AG04449 (cell line): ENCODE measurements at regions not wholly inside any gene's neighbourhood (a gene's known extent, or its start where the extent isn't known, plus 50 kb on each side); places are given as distances from the start of the nearest gene placed in this dataset.

ENCODE experiments used
- CTCF ChIA-PET: fragments of 350-600 bp; formaldehyde crosslinking; extraction: SDS; loops from one replicate; lab custom pipeline; 2021; ENCODE audit warnings: antibody characterized with exemption; lab: Yijun Ruan, JAX
- POLR2A ChIA-PET: fragments of 400-600, 350-600 bp; formaldehyde crosslinking; extraction: SDS; loops from one replicate; lab custom pipeline; 2020; ENCODE audit warnings: antibody characterized with exemption, inconsistent platforms; lab: Yijun Ruan, JAX
- DNase-seq: peaks from one replicate; pipeline ENCODE4 v3.0.0-alpha.2; 2010; ENCODE audit warnings: low read depth, low spot score
- H3K4me3 ChIP-seq: 2 replicates; pipeline ENCODE4 v1.5.1; 2011; ENCODE audit warnings: low read depth, mild to moderate bottlenecking, control low read depth, low read length
- CTCF ChIP-seq: IDR thresholded peaks from one replicate; pipeline ENCODE4 v1.5.1; 2011; ENCODE audit warnings: mild to moderate bottlenecking, moderate library complexity, low read length, control low read depth, inconsistent platforms; ENCODE audit not compliant: insufficient read depth; ENCODE audit errors: missing control alignments

- no peak for TF ChIP-seq CTCF
- ChIA-PET CTCF (interaction anchor here (1.8 kb wide), 1 partner anchor 11 kb away, joined by 4 read pairs; no protein-coding TSS in a partner anchor), POLR2A (interaction anchor here (1.1 kb wide), 1 partner anchor 37 kb away, joined by 4 read pairs; no protein-coding TSS in a partner anchor)
- no peak overlapping the region for H3K4me3 ChIP-seq
- no peak for DNase-seq
Observed at GRCh38 chr22:34913826-34914225, 152.1 kb upstream of the ISX start.

- no peak for TF ChIP-seq CTCF
- DNase-seq: no peak
- POLR2A ChIA-PET: interaction anchor here (0.6 to 1.1 kb wide), 4 partner anchors 38 to 110 kb away, joined by 3 to 5 read pairs (median 4); no protein-coding TSS in a partner anchor
- H3K4me3 ChIP-seq: no peak overlapping the region
- CTCF ChIA-PET: interaction anchor here (1.2 to 1.6 kb wide), 4 partner anchors 29 to 500 kb away, joined by 3 to 4 read pairs (median 3); no protein-coding TSS in a partner anchor
Observed at GRCh38 chr22:34914846-34915245, 151.1 kb upstream of the ISX start.

GRCh38 chr22:34917239-34917638 lies 148.7 kb upstream of the ISX start:
- POLR2A ChIA-PET: interaction anchor here (0.7 to 1.9 kb wide), 4 partner anchors 13 to 55 kb away, joined by 3 to 7 read pairs (median 4); no protein-coding TSS in a partner anchor
- CTCF ChIA-PET: interaction anchor here (0.8 to 1.2 kb wide), 3 partner anchors 17 to 502 kb away, joined by 3 read pairs; no protein-coding TSS in a partner anchor
- no peak overlapping the region for H3K4me3 ChIP-seq
- TF ChIP-seq CTCF: no peak
- no peak for DNase-seq

GRCh38 chr22:34931026-34931425 lies 134.9 kb upstream of the ISX start:
- no peak for TF ChIP-seq CTCF
- POLR2A ChIA-PET: no interaction called here
- no peak overlapping the region for H3K4me3 ChIP-seq
- CTCF ChIA-PET: no interaction called here
- no peak for DNase-seq

- TF ChIP-seq CTCF: no peak
- no peak for DNase-seq
- CTCF ChIA-PET: interaction anchor here (1.1 to 1.7 kb wide), 2 partner anchors 9 to 16 kb away, joined by 3 to 8 read pairs; no protein-coding TSS in a partner anchor
- POLR2A ChIA-PET: no interaction called here
- no peak overlapping the region for H3K4me3 ChIP-seq
Observed at GRCh38 chr22:34934261-34934660, 131.7 kb upstream of the ISX start.

- DNase-seq: no peak
- TF ChIP-seq CTCF: no peak
- no peak overlapping the region for H3K4me3 ChIP-seq
- POLR2A ChIA-PET: no interaction called here
- CTCF ChIA-PET: interaction anchor here (0.7 to 1.8 kb wide), 15 partner anchors 8 to 228 kb away, joined by 3 to 8 read pairs (median 4); no protein-coding TSS in a partner anchor
Observed at GRCh38 chr22:34943830-34944229, 122.1 kb upstream of the ISX start.
